ENCODE measurements at regions not wholly inside any gene's neighbourhood (a gene's known extent, or its start where the extent isn't known, plus 50 kb on each side); places are given as distances from the start of the nearest gene placed in this dataset.

- no peak for DNase-seq
- H3K36me3 ChIP-seq: no peaks in the 10 kb centered on the region
- no peak overlapping the region for H3K4me3 ChIP-seq
- H3K9me3 ChIP-seq: no peaks in the 10 kb centered on the region
- no peaks in the 10 kb centered on the region for H3K4me1 ChIP-seq
- H3K27me3 ChIP-seq: no peaks in the 10 kb centered on the region
- no peak overlapping the region for H3K27ac ChIP-seq
- WGBS, 5 donors: 26 to 42% (median 29%) methylated on average over 2 of the region's 2 CpGs
- TF ChIP-seq POLR2A (IDR thresholded peaks at IDR 0.05): no peak
- TF ChIP-seq POLR2AphosphoS5 (IDR thresholded peaks at IDR 0.05): no peak
- no peak for TF ChIP-seq CTCF (IDR thresholded peaks at IDR 0.05)
- no peak for TF ChIP-seq EP300 (IDR thresholded peaks at IDR 0.05)
- intact Hi-C loops (cut with DNase I; ENCODE audit: low total_unique reads): no loop called here
Observed at GRCh38 chr5:103929338-103930013, 366.9 kb upstream of the NUDT12 start.

- H3K36me3 ChIP-seq: no peaks in the 10 kb centered on the region
- H3K27me3 ChIP-seq: no peaks in the 10 kb centered on the region
- no peak for DNase-seq
- intact Hi-C loops (cut with DNase I; ENCODE audit: low total_unique reads): no loop called here
- no peaks in the 10 kb centered on the region for H3K9me3 ChIP-seq
- H3K27ac ChIP-seq: no peak overlapping the region
- H3K4me3 ChIP-seq: no peak overlapping the region
- H3K4me1 ChIP-seq: no peaks in the 10 kb centered on the region
- TF ChIP-seq EP300 (IDR thresholded peaks at IDR 0.05): no peak
- no peak for TF ChIP-seq POLR2AphosphoS5 (IDR thresholded peaks at IDR 0.05)
- no peak for TF ChIP-seq POLR2A (IDR thresholded peaks at IDR 0.05)
- TF ChIP-seq CTCF (IDR thresholded peaks at IDR 0.05): no peak
- WGBS, 5 donors: 74 to 94% (median 82%) methylated on average over 1 of the region's 1 CpG
Observed at GRCh38 chr5:103927739-103928138, 365.1 kb upstream of the NUDT12 start.

- H3K9me3 ChIP-seq: no peaks in the 10 kb centered on the region
- H3K36me3 ChIP-seq: no peaks in the 10 kb centered on the region
- H3K27me3 ChIP-seq: no peaks in the 10 kb centered on the region
- DNase-seq: no peak
- no peak overlapping the region for H3K27ac ChIP-seq
- intact Hi-C loops (cut with DNase I; ENCODE audit: low total_unique reads): no loop called here
- TF ChIP-seq CTCF (IDR thresholded peaks at IDR 0.05) (no peak), EP300 (IDR thresholded peaks at IDR 0.05) (no peak), POLR2A (IDR thresholded peaks at IDR 0.05) (no peak), POLR2AphosphoS5 (IDR thresholded peaks at IDR 0.05) (no peak)
- no peaks in the 10 kb centered on the region for H3K4me1 ChIP-seq
- no peak overlapping the region for H3K4me3 ChIP-seq
Observed at GRCh38 chr5:103923616-103924168, 361.1 kb upstream of the NUDT12 start.

- H3K36me3 ChIP-seq: no peaks in the 10 kb centered on the region
- H3K9me3 ChIP-seq: no peaks in the 10 kb centered on the region
- H3K4me3 ChIP-seq: no peak overlapping the region
- H3K27me3 ChIP-seq: no peaks in the 10 kb centered on the region
- H3K4me1 ChIP-seq: no peaks in the 10 kb centered on the region
- intact Hi-C loops (cut with DNase I; ENCODE audit: low total_unique reads): no loop called here
- TF ChIP-seq CTCF (IDR thresholded peaks at IDR 0.05) (no peak), POLR2AphosphoS5 (IDR thresholded peaks at IDR 0.05) (no peak), EP300 (IDR thresholded peaks at IDR 0.05) (no peak), POLR2A (IDR thresholded peaks at IDR 0.05) (no peak)
- H3K27ac ChIP-seq: no peak overlapping the region
- DNase-seq: no peak
Observed at GRCh38 chr5:103919506-103919905, 356.9 kb upstream of the NUDT12 start.

All from stomach (tissue), 8 donors.